Aorta (tissue), 5 donors: ENCODE measurements at regions not wholly inside any gene's neighbourhood (a gene's known extent, or its start where the extent isn't known, plus 50 kb on each side); places are given as distances from the start of the nearest gene placed in this dataset.

Source experiments
- ATAC-seq: fragments of 200-7000 bp; cut with Tn5 transposase; one replicate; pipeline ENCODE4 v1.9.1; 2022; ENCODE audit warnings: moderate library complexity; ENCODE audit not compliant: low FRiP score
- DNase-seq, 2 donors: peaks; one replicate each; pipeline ENCODE4 v3.0.0-alpha.2; 2020
- H3K27ac ChIP-seq, 2 donors: one replicate each; pipeline ENCODE4 v1.5.1; 2013; ENCODE audit warnings: low read length in 2 of 2, mild to moderate bottlenecking in 2 of 2, moderate library complexity in 2 of 2, control low read depth in 1 of 2, inconsistent platforms in 1 of 2, low read depth in 1 of 2
- H3K27me3 ChIP-seq, 2 donors: one replicate each; pipeline ENCODE4 v1.6.1; 2013; ENCODE audit warnings: control low read depth in 1 of 2, low read length in 1 of 2, mild to moderate bottlenecking in 1 of 2, moderate library complexity in 1 of 2; ENCODE audit not compliant: insufficient read depth in 2 of 2, control insufficient read depth in 1 of 2
- H3K36me3 ChIP-seq, 2 donors: one replicate each; pipeline ENCODE4 v1.6.1; 2013; ENCODE audit warnings: control low read depth in 1 of 2, low read length in 1 of 2, mild to moderate bottlenecking in 1 of 2; ENCODE audit not compliant: insufficient read depth in 2 of 2, control insufficient read depth in 1 of 2
- H3K4me1 ChIP-seq, 2 donors: one replicate each; pipeline ENCODE4 v1.6.1; 2013; ENCODE audit warnings: low read length in 2 of 2, control low read depth in 1 of 2, mild to moderate bottlenecking in 1 of 2, moderate library complexity in 1 of 2; ENCODE audit not compliant: insufficient read depth in 2 of 2, control insufficient read depth in 1 of 2
- H3K4me3 ChIP-seq, 2 donors: one replicate each; pipeline ENCODE4 v1.5.1; 2013; ENCODE audit warnings: low read length in 2 of 2, control low read depth in 1 of 2, mild to moderate bottlenecking in 1 of 2
- H3K9me3 ChIP-seq: one replicate; pipeline ENCODE4 v1.6.1; 2013; ENCODE audit warnings: mild to moderate bottlenecking, low read length; ENCODE audit not compliant: control insufficient read depth
- WGBS, 2 donors: extraction: QIAGEN DNeasy Blood & Tissue Kit; methylation state at CpG; one replicate each; pipeline ENCODE4 v1.1.7; 2013; 5-methylcytosine and 5-hydroxymethylcytosine counted together
- intact Hi-C, 2 donors: fragments of 100-400 bp; cut with DNase I; formaldehyde crosslinking; loops; one replicate each; pipeline versions ENCODE4 v1.14.2 to v1.15.0; 2022
- donor health status: healthy with polysubstance abuse.
- donor health status: Bipolar disorder and iron deficiency.
- donor health status: DM: no; HTN: no; CAD: no.
- donor health status: DM: no; HTN: no; CAD: no.
- donor health status: DM: yes; HTN: yes; CAD: no.

GRCh38 chr2:144333143-144333555 is 186.8 kb downstream of the ZEB2 start:
- Histone ChIP-seq H3K4me3 (peak overlapping the region in 1 of 2 donors; percentile 65), H3K27me3 (no peaks in the 10 kb centered on the region), H3K36me3 (no peaks in the 10 kb centered on the region), H3K4me1 (no peaks in the 10 kb centered on the region), H3K9me3 (no peaks in the 10 kb centered on the region), H3K27ac (peak overlapping the region in 1 of 2 donors; percentile 39)
- intact Hi-C loops = loop anchor here (2.0 to 10.0 kb wide), 4 partner anchors 52 to 188 kb away; partner anchors contain the start of gene ZEB2 (in 1 of the 2)
- WGBS, 2 donors = 67% methylated on average over 9 of the region's 9 CpGs
- ATAC-seq (no peak), DNase-seq (no peak)

- Histone ChIP-seq H3K4me1 (no peaks in the 10 kb centered on the region), H3K4me3 (peak overlapping the region; percentile 69 to 77), H3K9me3 (no peaks in the 10 kb centered on the region), H3K27ac (peak overlapping the region in 1 of 2 donors; percentile 39), H3K27me3 (no peaks in the 10 kb centered on the region), H3K36me3 (no peaks in the 10 kb centered on the region)
- ATAC-seq (peak; percentile 96), DNase-seq (peak; percentile 89 to 95)
- 1 to 3% methylated on average over 38 to 77 of the region's 77 CpGs for WGBS, 2 donors
- intact Hi-C loops = loop anchor here (2.0 to 10.0 kb wide), 4 partner anchors 52 to 188 kb away; partner anchors contain the start of gene ZEB2 (in 1 of the 2)
These were observed 187.4 kb downstream of the ZEB2 start for GRCh38 chr2:144332356-144333142.

GRCh38 chr2:144331674-144332355 is 188.1 kb downstream of the ZEB2 start:
- Histone ChIP-seq H3K4me1 (no peaks in the 10 kb centered on the region), H3K9me3 (no peaks in the 10 kb centered on the region), H3K36me3 (no peaks in the 10 kb centered on the region), H3K4me3 (peak overlapping the region; percentile 69 to 77), H3K27ac (peak overlapping the region in 1 of 2 donors; percentile 46), H3K27me3 (no peaks in the 10 kb centered on the region)
- intact Hi-C loops = loop anchor here (2.0 to 10.0 kb wide), 4 partner anchors 53 to 189 kb away; partner anchors contain the start of gene ZEB2 (in 1 of the 2)
- ATAC-seq (peak; percentile 93), DNase-seq (peak; percentile 84 to 90)
- WGBS, 2 donors = 0 to 1% methylated on average over 29 to 66 of the region's 66 CpGs

- H3K4me3 ChIP-seq = peak overlapping the region; percentile 69 to 77
- ATAC-seq = no peak
- intact Hi-C loops = loop anchor here (5.0 to 10.0 kb wide), 3 partner anchors 54 to 96 kb away; no protein-coding TSS in a partner anchor
- H3K4me1 ChIP-seq = no peaks in the 10 kb centered on the region
- no peaks in the 10 kb centered on the region for H3K27me3 ChIP-seq
- no peaks in the 10 kb centered on the region for H3K9me3 ChIP-seq
- WGBS, 2 donors = 8 to 9% methylated on average over 12 of the region's 12 CpGs
- no peak overlapping the region for H3K27ac ChIP-seq
- H3K36me3 ChIP-seq = no peaks in the 10 kb centered on the region
- DNase-seq = no peak
These were observed 188.8 kb downstream of the ZEB2 start for GRCh38 chr2:144330951-144331673.

- ATAC-seq (no peak), DNase-seq (no peak)
- WGBS, 2 donors = 96 to 98% methylated on average over 2 of the region's 2 CpGs
- H3K36me3 ChIP-seq = no peaks in the 10 kb centered on the region
- H3K4me1 ChIP-seq = no peaks in the 10 kb centered on the region
- H3K4me3 ChIP-seq = no peak overlapping the region
- intact Hi-C loops = no loop called here
- no peaks in the 10 kb centered on the region for H3K27me3 ChIP-seq
- H3K27ac ChIP-seq = no peak overlapping the region
- H3K9me3 ChIP-seq = no peaks in the 10 kb centered on the region
These were observed 190.4 kb downstream of the ZEB2 start for GRCh38 chr2:144329472-144329871.

- H3K27ac ChIP-seq = no peak overlapping the region
- no peaks in the 10 kb centered on the region for H3K27me3 ChIP-seq
- H3K4me1 ChIP-seq = no peaks in the 10 kb centered on the region
- intact Hi-C loops = no loop called here
- no peak for DNase-seq
- no peak overlapping the region for H3K4me3 ChIP-seq
- WGBS, 2 donors = 69 to 72% methylated on average over 7 of the region's 7 CpGs
- no peak for ATAC-seq
- H3K9me3 ChIP-seq = no peaks in the 10 kb centered on the region
- no peaks in the 10 kb centered on the region for H3K36me3 ChIP-seq
These were observed 191.0 kb downstream of the ZEB2 start for GRCh38 chr2:144328938-144329337.

GRCh38 chr2:144326825-144327224 is 193.1 kb downstream of the ZEB2 start:
- H3K9me3 ChIP-seq = no peaks in the 10 kb centered on the region
- no peak overlapping the region for H3K27ac ChIP-seq
- 95 to 97% methylated on average over 3 of the region's 3 CpGs for WGBS, 2 donors
- no peaks in the 10 kb centered on the region for H3K36me3 ChIP-seq
- H3K4me1 ChIP-seq = no peaks in the 10 kb centered on the region
- ATAC-seq (no peak), DNase-seq (no peak)
- no peak overlapping the region for H3K4me3 ChIP-seq
- intact Hi-C loops = no loop called here
- no peaks in the 10 kb centered on the region for H3K27me3 ChIP-seq

- intact Hi-C loops = no loop called here
- H3K9me3 ChIP-seq = no peaks in the 10 kb centered on the region
- ATAC-seq = no peak
- no peak for DNase-seq
- peaks cover 0 to 6% of the 10 kb centered on the region in 2 donors for H3K4me1 ChIP-seq
- no peak overlapping the region for H3K27ac ChIP-seq
- WGBS, 2 donors = 85 to 91% methylated on average over 3 of the region's 3 CpGs
- no peaks in the 10 kb centered on the region for H3K36me3 ChIP-seq
- H3K4me3 ChIP-seq = no peak overlapping the region
- H3K27me3 ChIP-seq = no peaks in the 10 kb centered on the region
These were observed 194.8 kb downstream of the ZEB2 start for GRCh38 chr2:144325086-144325485.
